IPS-NIHi7 (cell line): ENCODE measurements at regions not wholly inside any gene's neighbourhood (a gene's known extent, or its start where the extent isn't known, plus 50 kb on each side); places are given as distances from the start of the nearest gene placed in this dataset.

ENCODE experiments used
- DNase-seq: peaks from one replicate; pipeline ENCODE4 v3.0.0; 2012; ENCODE audit warnings: mixed read lengths; ENCODE audit errors: extremely low spot score

- DNase-seq = no peak
Measured at GRCh38 chr7:42858570-42858969, 53.3 kb downstream of the C7orf25 start.

GRCh38 chr7:42856605-42856987 is 55.3 kb downstream of the C7orf25 start:
- DNase-seq = no peak

DNA sequence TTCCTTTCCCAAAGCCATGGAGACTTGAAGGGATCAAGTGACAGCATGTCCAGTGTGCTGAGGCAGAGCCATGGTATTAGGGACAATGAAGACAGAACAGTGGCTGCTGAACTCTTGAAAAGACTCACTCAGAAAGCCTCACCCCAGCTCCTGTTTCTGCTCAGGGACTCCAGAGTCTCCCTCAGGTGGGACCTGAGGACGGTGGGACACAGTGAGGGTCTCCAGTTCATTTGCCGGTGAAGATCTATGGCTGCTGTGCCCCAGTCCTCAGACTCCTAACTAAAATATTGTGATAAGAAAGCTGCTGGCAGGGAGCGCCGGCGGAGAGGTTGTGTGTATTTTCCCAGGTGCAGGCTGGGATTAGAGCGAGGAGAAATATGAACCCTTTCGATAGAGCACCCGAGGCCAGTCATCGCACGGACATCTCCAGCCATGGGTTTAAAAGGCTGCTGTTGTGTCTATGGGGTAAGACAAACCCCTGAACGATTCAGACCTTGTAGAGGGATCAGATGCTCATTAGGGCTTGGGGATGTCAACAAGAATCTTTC is 57.2 kb downstream of the C7orf25 start:
- DNase-seq = no peak

DNA sequence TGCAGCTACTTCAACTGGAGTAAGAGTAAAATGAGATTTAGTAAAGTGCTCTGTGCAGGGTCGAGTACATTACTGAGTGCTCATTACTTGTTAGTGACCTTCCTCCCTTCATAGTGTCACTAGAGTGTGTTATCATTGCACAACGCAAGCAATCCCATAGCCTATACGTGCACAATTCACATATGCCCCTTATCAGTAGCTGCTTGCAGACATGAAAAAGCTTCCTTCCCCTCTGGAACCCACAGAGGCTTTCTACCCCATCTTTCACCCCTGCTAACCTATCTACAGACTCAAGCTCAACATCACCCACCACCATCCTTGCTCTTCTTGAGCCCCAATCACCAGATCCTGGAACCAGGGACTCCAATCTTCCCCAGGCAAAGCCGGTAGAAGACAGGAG is 59.3 kb downstream of the C7orf25 start:
- no peak for DNase-seq

- peak; percentile 77 for DNase-seq
Measured at GRCh38 chr7:42843205-42843800, 68.6 kb downstream of the C7orf25 start.

DNA sequence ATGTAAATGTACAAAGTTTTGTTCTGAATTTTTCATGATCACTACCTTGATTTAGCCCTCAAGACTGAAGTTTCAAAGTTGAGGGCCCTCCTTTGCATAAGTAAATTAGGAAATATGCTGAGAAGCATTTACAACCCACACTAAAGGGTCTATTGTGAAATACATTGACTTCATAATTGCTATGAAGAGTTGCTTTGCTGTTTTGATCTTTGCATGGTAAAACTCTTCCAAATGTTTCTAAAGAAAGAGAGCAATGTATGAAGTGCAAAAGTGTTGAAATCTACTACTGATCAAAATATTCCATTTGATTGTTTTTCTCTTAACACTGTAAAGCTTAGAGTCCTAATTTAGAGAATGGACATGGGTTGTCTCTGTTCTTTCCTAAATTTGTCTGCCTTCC is 77.2 kb downstream of the C7orf25 start:
- DNase-seq = no peak

DNA sequence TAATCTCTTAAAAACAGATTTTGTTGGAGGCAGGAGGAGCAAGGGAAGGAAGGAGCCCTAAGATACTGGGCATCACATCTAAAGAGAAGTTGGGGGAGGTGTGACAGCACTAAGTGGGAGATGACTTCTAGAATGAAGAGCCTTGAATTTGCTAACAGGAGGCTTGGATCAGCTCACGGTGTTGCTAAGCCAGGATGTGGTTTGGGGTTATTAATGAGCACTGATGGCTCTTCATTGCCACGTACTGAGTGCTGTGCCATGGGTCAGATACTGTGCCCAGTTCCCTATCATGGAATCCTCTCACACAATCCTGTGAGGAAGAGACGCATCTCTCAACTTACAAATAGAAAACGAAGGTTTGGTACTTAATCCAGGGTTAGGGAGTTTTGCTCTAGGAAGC is 78.5 kb downstream of the C7orf25 start:
- DNase-seq = no peak

- no peak for DNase-seq
Measured at GRCh38 chr7:42832667-42833066, 79.2 kb downstream of the C7orf25 start.

GRCh38 chr7:42831718-42832522 is 80.0 kb downstream of the C7orf25 start:
- DNase-seq = peak; percentile 53

GRCh38 chr7:42831006-42831717 is 80.7 kb downstream of the C7orf25 start:
- DNase-seq = no peak

DNA sequence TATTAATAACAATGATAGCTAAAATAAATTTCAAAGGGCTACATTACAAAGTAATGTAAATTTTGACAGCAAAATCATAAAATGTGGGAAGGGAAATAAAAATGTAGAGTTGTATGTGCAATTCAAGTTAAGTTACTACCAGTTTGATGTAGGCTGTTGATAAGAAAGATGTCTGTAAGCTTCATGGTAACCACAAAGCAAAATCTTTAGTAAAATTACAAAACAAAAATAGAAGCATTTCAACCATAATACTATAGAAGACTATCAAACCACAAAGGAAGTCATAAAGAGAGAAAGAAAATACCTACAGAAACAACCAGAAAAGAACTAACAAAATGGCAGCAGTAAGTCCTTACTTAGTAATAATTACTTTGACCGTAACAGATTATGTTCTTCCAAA is 99.1 kb downstream of the C7orf25 start:
- no peak for DNase-seq

GRCh38 chr7:42805601-42806000 is 106.3 kb downstream of the C7orf25 start:
- DNase-seq = no peak

DNA sequence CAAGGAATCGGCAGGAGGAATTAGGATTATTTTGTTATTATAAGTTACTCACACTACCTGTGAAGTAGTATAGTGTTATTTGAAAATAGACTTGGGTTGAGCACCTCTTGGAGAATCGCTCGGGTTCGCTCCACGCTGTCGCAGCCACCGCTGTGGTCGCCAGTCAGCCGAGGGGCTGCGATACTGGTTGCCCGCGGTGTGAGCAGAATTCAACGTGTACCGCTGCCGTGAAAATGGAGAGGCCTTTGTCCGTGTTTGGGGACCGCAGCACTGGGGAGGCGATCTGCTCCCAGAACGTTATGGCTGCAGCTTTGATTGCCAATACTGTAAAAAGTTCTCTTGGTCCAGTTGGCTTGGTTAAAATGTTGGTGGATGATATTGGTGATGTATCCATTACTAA is 117.2 kb downstream of the C7orf25 start:
- DNase-seq = no peak

- no peak for DNase-seq
Measured at GRCh38 chr7:42792841-42793240, 119.0 kb downstream of the C7orf25 start.

DNA sequence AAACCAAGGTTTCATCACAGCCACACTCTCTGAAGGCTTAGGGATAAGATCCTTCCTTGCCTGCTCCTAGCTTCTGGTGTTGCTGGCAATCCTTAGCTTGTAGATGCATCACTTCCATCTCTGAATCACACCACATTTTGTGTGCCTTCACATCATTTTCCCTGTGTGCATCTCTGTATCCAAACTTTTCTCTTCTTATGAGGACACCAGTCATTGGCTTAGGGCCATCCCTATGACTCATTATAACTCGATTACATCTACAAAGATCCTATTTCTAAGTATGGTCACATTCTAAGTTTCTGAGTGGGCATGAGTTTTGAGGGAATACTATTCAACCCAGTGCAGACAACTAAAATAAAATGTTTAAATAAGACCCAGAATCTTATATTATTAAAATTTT is 121.7 kb downstream of the C7orf25 start:
- no peak for DNase-seq

DNA sequence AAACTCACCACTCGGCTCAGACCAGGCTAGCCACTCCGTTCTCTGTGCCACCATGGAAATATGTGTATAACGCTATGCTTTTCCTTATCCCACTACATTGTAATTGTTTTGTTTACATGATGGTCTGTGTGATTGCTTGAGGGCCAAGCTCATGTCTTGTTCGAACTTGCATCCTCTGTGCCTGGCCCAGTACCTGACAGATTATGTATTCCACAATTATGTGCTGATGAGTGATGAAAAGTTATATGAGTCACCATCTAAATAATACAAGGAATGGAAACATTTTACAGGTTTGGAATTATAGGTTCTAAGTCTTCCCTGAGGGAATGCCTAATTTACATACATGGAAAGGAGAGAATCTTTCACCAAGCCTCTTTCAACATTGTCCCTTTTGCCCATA is 137.4 kb downstream of the C7orf25 start:
- no peak for DNase-seq

DNA sequence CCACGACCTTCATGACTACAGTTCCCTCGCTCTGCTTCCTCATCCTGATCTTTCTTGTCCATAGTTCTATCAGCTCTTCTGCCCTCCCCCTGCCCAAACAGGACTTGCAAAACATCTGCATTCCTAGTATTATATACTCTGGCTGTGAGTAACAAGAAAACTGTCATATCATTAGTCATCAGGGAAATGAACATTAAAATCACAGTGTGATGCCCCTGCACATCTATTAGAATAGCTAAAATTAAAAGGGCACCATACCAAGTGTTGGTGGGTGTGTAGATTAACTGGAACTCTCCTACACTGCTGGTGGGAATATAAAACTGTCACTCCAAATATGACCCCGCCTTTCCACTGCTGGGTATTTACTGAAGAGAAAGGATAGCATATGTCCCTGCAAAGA is 141.8 kb downstream of the C7orf25 start:
- DNase-seq = no peak

DNA sequence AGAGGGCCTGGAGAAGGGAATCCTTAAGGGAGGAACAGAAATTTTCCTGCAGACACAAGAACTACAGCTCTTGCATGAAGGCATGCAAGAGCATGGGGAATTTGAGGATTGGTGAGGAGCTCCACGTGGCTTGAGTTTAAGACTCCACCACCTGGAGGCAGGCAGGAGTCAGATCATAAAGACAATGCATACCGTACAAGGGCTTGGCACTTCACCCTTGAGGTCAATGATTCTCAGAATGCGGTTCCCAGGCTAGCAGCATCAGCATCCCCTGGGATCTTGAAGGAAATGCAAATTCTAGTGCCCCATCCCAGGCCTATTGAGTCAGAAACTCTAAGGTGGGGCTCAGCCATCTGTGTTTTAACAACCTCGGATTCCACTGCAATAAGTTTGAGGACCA is 143.8 kb downstream of the C7orf25 start:
- DNase-seq = peak; percentile 37

GRCh38 chr7:42766782-42767423 is 145.0 kb downstream of the C7orf25 start:
- no peak for DNase-seq

GRCh38 chr7:42765931-42766330 is 145.9 kb downstream of the C7orf25 start:
- no peak for DNase-seq

DNA sequence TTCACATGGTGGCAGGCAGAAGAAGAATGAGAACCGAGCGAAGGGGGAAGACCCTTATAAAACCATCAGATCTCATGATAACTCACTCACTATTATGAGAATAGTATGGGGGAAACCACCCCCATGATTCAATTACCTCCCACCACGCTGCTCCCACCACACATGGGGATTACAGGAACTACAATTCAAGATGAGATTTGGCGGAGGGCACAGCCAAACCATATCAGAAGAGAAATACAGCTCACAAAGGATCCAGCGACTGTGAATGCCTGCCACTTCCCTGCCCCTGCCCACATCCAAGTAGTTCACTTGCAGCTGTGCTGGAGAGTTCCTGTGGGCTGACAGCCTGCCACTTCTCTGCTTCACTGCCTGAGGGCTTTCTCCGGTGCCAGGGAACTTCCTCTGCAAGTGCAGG is 148.7 kb downstream of the C7orf25 start:
- DNase-seq = no peak

DNA sequence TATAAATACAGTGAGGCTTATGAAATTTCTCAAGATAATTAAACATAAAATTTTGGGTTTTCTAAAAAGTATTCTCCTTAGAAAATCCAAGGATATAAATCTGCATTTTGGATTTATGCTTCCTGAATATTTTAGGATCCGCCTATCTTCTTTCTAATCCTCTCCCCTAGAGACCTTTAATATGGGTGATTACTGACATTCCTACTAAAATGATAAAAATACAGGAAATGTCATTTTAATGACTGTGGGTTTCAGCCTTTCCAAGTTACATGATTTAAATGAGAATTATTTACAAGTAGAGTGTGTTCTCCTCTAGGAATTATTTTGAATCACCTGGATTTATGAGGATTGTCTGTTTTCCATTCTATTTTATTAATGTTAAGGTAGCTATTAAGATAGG is 150.4 kb downstream of the C7orf25 start:
- no peak for DNase-seq
